GM06990 (cell line): ENCODE measurements at regions not wholly inside any gene's neighbourhood (a gene's known extent, or its start where the extent isn't known, plus 50 kb on each side); places are given as distances from the start of the nearest gene placed in this dataset.

ENCODE experiments used
- DNase-seq: peaks from one replicate; pipeline ENCODE4 v3.0.0-alpha.2; 2011; ENCODE audit not compliant: insufficient read length; ENCODE audit errors: extremely low read depth
- H3K27me3 ChIP-seq: replicated peaks from 2 replicates; pipeline ENCODE4 v1.6.0; 2011; ENCODE audit warnings: low read length; ENCODE audit not compliant: control insufficient read depth, insufficient read depth
- H3K36me3 ChIP-seq: 2 replicates; pipeline ENCODE4 v1.5.1; 2011; ENCODE audit warnings: low read length; ENCODE audit not compliant: control insufficient read depth, insufficient read depth
- H3K4me3 ChIP-seq: replicated peaks from 2 replicates; pipeline ENCODE4 v1.5.1; 2011; ENCODE audit warnings: low read depth, mild to moderate bottlenecking, control low read depth, low read length
- TF ChIP-seq, protein P1 (sequence below): IDR thresholded peaks from 2 replicates; pipeline ENCODE4 v1.5.1; 2011; ENCODE audit warnings: low read length, control low read depth, mild to moderate bottlenecking, inconsistent platforms; ENCODE audit not compliant: insufficient read depth, poor library complexity, severe bottlenecking

DNA sequence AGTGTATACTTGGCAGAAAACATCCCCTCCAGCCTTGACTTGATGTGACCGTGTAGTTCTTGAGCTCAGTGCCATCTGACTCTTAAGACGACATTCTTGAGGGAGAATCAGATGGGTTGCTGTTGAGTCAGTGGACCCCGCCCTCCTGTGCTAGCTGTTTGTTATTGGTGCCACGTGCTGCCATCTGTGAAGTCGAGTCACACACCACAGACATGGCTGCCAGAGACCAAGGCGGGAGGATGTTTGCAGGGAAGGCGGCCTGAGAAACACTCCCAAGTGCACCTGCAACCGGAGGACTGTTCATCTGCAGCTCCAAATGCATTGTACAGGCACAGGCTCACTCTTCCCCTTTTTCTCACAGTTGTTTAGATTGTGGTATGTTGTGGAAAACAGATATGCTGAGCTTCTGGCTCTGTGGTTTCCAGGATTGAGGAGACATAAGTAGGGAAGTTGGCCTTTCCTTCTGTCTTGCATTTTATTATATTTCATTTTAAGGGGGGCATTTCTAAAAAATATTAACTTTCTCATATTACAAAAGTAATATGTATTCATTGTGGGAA lies 345.3 kb upstream of the ZFP64 start:
- H3K27me3 ChIP-seq = no peaks in the 10 kb centered on the region; the same call in 1 of the 2 replicates
- DNase-seq = no peak
- TF ChIP-seq, protein P1, sequence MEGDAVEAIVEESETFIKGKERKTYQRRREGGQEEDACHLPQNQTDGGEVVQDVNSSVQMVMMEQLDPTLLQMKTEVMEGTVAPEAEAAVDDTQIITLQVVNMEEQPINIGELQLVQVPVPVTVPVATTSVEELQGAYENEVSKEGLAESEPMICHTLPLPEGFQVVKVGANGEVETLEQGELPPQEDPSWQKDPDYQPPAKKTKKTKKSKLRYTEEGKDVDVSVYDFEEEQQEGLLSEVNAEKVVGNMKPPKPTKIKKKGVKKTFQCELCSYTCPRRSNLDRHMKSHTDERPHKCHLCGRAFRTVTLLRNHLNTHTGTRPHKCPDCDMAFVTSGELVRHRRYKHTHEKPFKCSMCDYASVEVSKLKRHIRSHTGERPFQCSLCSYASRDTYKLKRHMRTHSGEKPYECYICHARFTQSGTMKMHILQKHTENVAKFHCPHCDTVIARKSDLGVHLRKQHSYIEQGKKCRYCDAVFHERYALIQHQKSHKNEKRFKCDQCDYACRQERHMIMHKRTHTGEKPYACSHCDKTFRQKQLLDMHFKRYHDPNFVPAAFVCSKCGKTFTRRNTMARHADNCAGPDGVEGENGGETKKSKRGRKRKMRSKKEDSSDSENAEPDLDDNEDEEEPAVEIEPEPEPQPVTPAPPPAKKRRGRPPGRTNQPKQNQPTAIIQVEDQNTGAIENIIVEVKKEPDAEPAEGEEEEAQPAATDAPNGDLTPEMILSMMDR = no peak
- H3K36me3 ChIP-seq = no peaks in the 10 kb centered on the region
- no peak overlapping the region for H3K4me3 ChIP-seq

DNA sequence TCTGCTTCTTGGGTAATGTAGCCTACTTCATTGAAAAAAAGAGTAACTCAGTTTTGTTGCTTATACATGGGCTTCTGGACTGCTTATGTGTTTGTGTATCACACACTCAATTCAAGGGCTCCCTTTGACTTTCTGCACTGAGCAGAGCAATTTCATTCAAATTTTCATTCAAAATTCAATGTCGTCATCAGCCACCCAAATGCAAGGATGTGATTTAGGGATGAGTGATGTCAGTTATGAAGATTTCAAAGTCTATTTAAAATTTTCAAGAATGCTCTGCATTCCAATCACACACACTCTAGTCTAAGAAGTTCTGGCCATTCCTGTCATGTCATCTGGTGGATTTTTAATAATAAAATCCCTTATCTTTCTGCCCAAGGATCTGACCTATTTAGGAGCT lies 344.5 kb upstream of the ZFP64 start:
- Histone ChIP-seq H3K4me3 (no peak overlapping the region), H3K27me3 (no peaks in the 10 kb centered on the region; the same call in 1 of the 2 replicates), H3K36me3 (no peaks in the 10 kb centered on the region)
- no peak for DNase-seq
- TF ChIP-seq, protein P1 = no peak

DNA sequence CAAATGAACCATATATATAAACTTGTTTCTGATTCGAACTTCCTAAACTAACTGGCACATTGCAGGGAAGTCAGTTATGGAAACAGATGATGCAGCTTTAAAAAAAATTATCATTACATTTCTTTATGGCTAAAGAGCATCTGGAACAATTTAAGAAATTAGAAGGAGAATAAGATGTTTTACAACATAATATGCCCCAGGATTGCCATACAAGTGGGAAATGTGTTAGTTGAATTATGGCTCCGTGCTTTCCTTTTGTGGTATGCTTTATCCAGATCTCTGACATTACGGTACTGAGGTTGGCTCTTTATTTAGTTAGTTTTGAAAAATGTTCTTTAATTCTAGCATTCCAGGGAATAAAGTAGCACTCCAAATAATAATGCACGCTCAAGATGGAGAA lies 343.0 kb upstream of the ZFP64 start:
- no peak for DNase-seq
- H3K27me3 ChIP-seq = no peaks in the 10 kb centered on the region; the same call in 1 of the 2 replicates
- H3K4me3 ChIP-seq = no peak overlapping the region
- TF ChIP-seq, protein P1 = no peak
- H3K36me3 ChIP-seq = no peaks in the 10 kb centered on the region

DNA sequence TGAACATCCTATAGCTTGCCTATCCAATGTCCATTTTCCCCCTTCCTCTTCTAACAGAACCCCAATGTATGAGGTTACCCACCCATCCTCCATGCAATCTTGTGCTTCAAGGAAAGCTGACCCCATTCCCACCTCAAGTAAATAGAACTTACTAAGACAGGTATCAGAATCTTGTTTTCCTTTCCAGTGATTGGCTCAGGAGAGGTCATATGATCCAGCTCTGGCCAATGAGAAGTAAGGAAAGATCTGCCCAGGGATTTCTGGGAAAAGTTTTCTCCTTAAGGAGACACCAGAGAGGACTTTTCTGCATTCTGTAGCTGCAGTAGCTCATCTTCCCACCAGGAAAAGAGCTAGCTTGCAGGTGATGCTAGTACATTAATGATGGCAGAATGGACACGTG lies 341.8 kb upstream of the ZFP64 start:
- Histone ChIP-seq H3K36me3 (no peaks in the 10 kb centered on the region), H3K4me3 (no peak overlapping the region), H3K27me3 (no peaks in the 10 kb centered on the region; the same call in 1 of the 2 replicates)
- DNase-seq = no peak
- TF ChIP-seq, protein P1 = no peak

GRCh38 chr20:52532674-52533073 lies 341.1 kb upstream of the ZFP64 start:
- TF ChIP-seq, protein P1 = no peak
- Histone ChIP-seq H3K4me3 (no peak overlapping the region), H3K36me3 (no peaks in the 10 kb centered on the region), H3K27me3 (no peaks in the 10 kb centered on the region; the same call in 1 of the 2 replicates)
- DNase-seq = no peak

GRCh38 chr20:52530571-52530970 lies 339.0 kb upstream of the ZFP64 start:
- no peak for DNase-seq
- H3K36me3 ChIP-seq = no peaks in the 10 kb centered on the region
- H3K27me3 ChIP-seq = no peaks in the 10 kb centered on the region
- no peak overlapping the region for H3K4me3 ChIP-seq
- TF ChIP-seq, protein P1 = no peak
